ENCODE measurements at regions not wholly inside any gene's neighbourhood (a gene's known extent, or its start where the extent isn't known, plus 50 kb on each side); places are given as distances from the start of the nearest gene placed in this dataset.

DNA sequence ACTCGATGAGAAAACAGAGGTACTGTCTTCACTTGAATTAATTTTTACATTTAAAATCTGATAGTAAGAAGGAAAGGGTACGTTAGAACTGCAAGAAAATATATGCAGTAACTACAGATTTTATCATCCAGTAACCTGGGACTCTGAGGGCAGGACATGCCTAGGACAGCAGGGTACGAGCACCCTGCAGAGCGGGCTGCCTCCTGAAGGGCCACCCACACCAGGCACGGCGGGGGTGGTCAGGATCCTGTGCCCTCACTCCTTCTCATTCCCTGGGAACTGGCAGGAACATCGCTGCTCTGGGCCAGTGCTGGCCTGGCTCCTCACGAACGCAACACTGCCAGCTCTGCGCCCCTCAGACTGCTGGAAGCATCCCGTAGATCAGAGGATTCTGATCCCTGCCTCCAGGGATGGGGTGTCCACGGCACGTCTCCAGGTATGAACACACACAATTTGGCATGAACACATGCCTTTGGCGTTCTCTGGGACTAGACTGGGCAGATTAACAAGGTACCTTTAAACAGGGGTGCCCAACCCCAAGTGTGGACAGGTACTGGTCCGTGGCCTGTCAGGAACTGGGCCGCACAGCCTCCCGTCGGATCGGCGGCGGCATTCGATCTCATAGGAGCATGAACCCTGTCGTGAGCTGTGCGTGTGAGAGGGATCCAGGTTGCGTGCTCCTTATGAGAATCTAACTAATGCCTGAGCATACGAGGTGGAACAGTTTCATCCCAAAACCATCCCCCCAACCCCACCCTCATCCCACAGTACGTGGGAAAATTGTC lies 99.3 kb upstream of the FAM20C start:
- TF ChIP-seq, protein P1, sequence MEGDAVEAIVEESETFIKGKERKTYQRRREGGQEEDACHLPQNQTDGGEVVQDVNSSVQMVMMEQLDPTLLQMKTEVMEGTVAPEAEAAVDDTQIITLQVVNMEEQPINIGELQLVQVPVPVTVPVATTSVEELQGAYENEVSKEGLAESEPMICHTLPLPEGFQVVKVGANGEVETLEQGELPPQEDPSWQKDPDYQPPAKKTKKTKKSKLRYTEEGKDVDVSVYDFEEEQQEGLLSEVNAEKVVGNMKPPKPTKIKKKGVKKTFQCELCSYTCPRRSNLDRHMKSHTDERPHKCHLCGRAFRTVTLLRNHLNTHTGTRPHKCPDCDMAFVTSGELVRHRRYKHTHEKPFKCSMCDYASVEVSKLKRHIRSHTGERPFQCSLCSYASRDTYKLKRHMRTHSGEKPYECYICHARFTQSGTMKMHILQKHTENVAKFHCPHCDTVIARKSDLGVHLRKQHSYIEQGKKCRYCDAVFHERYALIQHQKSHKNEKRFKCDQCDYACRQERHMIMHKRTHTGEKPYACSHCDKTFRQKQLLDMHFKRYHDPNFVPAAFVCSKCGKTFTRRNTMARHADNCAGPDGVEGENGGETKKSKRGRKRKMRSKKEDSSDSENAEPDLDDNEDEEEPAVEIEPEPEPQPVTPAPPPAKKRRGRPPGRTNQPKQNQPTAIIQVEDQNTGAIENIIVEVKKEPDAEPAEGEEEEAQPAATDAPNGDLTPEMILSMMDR (IDR thresholded peaks at IDR 0.05; ENCODE audit: low read depth, low read length) = no peak
- no peak overlapping the region for H3K4me3 ChIP-seq (ENCODE audit: low read depth, low read length)

- TF ChIP-seq, protein P1 (IDR thresholded peaks at IDR 0.05; ENCODE audit: low read depth, low read length) = no peak
- no peak overlapping the region for H3K4me3 ChIP-seq (ENCODE audit: low read depth, low read length)
Observed at GRCh38 chr7:94251-94801, 98.0 kb upstream of the FAM20C start.

DNA sequence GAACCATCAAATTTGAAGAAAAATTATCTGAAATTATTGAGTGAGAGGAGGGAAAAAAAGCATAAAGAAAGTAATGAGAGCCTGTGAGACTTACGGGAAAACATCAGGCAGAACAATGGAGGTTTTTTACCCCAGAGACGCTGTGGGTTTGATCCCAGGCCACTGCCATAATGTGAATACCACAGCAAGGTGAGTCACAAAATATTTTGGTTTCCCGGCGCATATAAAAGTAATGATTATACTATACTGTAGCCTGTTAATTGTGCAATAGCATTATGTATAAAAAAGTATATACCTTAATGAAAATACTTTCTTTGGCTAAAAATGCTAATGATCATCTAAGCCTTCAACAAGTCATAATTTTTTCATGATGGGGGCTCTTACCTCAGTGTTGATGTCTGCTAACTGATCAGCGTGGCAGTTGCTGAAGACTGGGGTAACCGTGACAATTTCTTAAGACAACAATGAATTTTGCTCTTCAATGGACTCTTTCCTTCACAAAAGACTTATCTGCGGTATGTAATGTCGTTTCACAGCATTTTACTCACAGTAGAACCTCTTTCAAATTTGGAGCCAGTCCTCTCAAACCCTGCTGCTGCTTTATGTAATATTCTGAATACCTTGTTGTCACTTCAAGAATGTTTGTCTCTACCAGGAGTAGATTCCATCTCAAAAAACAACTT lies 97.0 kb upstream of the FAM20C start:
- TF ChIP-seq, protein P1 (IDR thresholded peaks at IDR 0.05; ENCODE audit: low read depth, low read length) = no peak
- H3K4me3 ChIP-seq (ENCODE audit: low read depth, low read length) = no peak overlapping the region

GRCh38 chr7:95863-96260 lies 96.5 kb upstream of the FAM20C start:
- H3K4me3 ChIP-seq (ENCODE audit: low read depth, low read length) = no peak overlapping the region

GRCh38 chr7:96861-97260 lies 95.5 kb upstream of the FAM20C start:
- H3K4me3 ChIP-seq (ENCODE audit: low read depth, low read length) = no peak overlapping the region
- TF ChIP-seq, protein P1 (IDR thresholded peaks at IDR 0.05; ENCODE audit: low read depth, low read length) = no peak

More at GRCh38 chr7:95863-96260, 96.5 kb upstream of the FAM20C start:
- TF ChIP-seq, protein P1 (IDR thresholded peaks at IDR 0.05; ENCODE audit: low read depth, low read length) = no peak

DNA sequence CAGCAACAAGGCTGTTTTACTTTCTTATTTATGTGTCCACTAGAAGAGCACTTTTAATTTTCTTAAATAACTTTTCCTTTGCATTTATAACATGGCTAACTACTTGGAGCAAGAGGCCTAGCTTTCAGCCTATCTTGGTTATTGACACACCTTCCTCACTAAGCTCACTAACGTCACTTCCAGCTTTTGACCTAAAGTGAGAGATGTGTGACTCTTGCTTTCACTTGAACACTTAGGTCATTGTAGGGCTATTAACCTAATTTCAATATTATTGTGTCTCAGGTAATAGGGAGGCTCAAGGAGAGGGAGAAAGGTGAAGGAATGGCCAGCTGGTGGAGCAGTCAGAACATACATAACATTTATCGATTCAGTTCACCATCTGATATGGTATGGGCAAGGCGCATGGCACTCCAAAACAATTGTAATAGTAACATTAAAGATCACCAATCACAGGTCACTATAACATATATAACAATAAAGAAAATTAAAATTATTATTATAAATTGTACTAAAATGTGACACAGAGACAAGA lies 95.0 kb upstream of the FAM20C start:
- TF ChIP-seq, protein P1 (IDR thresholded peaks at IDR 0.05; ENCODE audit: low read depth, low read length) = no peak
- H3K4me3 ChIP-seq (ENCODE audit: low read depth, low read length) = no peak overlapping the region

Data from WI38 (cell line).